HG03103 (cell line): ENCODE measurements at regions not wholly inside any gene's neighbourhood (a gene's known extent, or its start where the extent isn't known, plus 50 kb on each side); places are given as distances from the start of the nearest gene placed in this dataset.
"Not testable (repeated sequence)": the region's sequence is repeated elsewhere in the genome, so short reads cannot be mapped to it uniquely, and the experiment has no call there.

ENCODE experiments used
- ATAC-seq: cut with Tn5 transposase; IDR thresholded peaks from one replicate; pipeline ENCODE4 v1.9.1; 2021; ENCODE audit warnings: low read depth; ENCODE audit not compliant: unreplicated experiment

DNA sequence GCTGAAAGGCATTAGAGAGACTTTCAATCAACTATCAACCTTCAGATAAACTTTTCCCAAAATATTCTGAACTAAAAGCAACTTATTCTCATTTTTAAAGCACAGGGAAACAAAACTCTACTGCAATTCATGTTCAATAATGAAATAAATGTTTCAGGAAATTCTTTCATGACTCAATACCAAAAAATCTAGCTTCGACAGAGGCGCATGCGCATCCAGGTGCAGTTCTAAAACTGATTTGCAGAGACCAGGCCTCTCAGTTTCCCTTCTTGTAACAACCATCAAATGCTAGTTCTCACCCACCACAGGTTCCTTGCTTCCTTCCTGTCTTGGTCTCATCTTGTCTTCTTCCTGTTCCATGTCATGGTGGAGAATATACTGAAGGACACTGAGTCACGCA lies 55.3 kb upstream of the NRBF2 start:
- ATAC-seq = no peak

GRCh38 chr10:63072951-63073350 lies 60.2 kb upstream of the NRBF2 start:
- ATAC-seq = no peak

- no peak for ATAC-seq
Measured at GRCh38 chr10:63071145-63071544, 62.0 kb upstream of the NRBF2 start.

- no peak for ATAC-seq
Measured at GRCh38 chr10:63069318-63069717, 63.8 kb upstream of the NRBF2 start.

- ATAC-seq = no peak
Measured at GRCh38 chr10:63068246-63068645, 64.9 kb upstream of the NRBF2 start.

DNA sequence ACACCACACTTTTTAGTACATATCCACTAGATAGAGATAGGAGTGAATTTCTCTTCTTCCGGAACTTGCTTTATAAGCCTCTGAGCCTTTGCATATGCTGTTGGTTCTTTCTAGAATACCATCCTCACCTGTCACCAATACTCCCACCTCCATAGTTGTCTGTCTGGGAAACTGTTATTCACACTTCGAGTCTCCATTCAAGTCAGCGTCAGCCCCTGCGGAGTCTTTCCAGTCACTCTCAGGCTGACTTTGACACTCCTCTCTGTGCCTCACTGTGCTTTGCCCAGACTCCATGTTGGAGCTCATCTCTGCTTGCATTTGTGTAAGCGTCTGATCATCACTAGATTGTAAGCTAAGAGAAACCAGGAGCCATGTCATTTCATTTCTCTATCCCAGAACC lies 66.5 kb upstream of the NRBF2 start:
- ATAC-seq = no peak

DNA sequence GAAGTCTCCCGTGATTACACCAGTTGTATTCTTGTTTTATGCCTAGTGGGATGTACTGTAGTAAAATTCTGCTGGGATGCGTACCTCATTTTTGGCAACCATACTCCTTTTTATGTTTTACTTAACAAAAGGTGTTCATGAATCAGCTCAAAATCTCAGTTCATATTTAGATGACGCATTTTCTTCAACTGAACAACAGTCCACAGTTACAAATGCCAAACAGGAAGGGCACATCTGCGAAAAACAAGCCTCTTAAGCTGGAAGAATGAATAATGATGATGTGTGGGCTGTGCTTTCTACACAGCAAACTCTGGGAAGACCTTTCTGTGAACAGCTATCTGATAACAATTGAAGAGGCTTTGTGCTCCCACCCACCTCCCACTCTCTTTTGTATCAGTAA lies 68.4 kb upstream of the NRBF2 start:
- ATAC-seq = no peak

DNA sequence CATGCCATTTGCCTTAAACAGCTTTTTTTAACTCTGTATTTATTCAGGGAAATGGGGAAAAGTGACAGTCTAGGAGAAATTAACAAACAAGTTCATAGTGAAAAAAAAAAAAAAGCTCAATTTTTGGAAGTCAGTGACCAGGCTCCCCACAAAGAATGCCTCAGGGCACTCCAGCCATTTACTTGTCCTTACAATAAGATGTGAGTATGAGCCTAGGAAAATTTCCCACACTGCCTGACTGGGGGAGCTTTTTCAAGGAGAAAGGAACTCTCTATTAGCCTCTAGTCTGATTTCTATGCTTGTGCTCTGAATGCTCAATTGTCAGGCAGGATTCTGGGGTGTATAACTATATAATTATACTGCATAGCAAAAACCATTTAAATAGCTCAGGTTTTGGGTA lies 74.9 kb upstream of the NRBF2 start:
- ATAC-seq = no peak

- ATAC-seq = no peak
Measured at GRCh38 chr10:63057509-63057908, 75.6 kb upstream of the NRBF2 start.

DNA sequence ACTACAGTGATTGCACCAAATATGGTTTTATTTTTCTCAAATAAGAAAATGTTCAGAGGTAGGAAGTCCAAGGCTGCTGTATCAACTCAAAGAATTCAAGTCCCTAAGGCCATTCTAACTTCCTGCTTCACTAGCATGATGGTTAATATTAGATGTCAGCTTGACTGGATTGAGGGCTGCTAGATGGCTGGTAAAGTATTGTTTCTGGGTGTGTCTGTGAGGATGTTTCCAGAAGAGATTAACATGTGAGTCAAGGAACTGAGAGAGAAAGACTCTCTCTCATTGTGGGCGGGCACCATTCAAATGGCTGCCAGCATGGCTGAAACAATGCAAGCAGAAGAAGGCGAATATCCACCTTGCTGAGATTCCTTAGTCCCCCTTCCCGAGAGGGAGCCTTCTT lies 77.4 kb upstream of the NRBF2 start:
- no peak for ATAC-seq

- no peak for ATAC-seq
Measured at GRCh38 chr10:63054889-63055611, 78.1 kb upstream of the NRBF2 start.

DNA sequence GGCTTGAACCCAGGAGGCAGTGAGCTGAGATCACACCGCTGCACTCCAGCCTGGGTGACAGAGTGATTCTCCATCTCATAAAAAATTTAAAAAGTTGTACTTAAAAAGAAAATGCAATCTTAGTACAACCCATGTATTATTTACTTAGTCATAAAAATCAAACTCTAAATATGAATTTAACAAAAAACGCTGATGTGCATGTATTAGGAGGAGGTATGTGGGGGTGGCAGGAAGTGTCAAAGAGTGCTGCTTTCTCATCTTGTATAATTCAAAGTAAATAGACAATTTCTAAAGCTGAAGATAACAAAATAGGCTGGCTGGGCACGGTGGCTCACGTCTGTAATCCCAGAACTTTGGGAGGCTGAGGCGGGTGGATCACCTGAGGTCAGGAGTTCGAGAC lies 81.0 kb upstream of the NRBF2 start:
- ATAC-seq = no peak

- ATAC-seq = no peak
Measured at GRCh38 chr10:63042256-63042655, 90.9 kb upstream of the NRBF2 start.

DNA sequence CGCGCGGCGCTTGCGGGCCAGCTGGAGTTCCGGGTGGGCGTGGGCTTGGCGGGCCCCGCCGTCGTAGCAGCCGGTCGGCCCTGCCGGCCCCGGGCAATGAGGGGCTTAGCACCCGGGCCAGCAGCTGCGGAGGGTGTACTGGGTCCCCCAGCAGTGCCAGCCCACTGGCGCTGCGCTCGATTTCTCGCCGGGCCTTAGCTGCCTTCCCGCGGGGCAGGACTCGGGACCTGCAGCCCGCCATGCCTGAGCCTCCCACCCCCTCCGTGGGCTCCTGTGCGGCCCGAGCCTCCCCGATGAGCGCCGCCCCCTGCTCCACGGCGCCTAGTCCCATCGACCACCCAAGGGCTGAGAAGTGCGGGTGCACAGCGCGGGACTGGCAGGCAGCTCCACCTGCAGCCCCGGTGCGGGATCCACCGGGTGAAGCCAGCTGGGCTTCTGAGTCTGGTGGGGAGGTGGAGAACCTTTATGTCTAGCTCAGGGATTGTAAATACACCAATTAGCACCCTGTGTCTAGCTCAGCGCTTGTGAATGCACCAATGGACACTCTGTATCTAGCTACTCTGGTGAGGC lies 99.4 kb upstream of the NRBF2 start:
- ATAC-seq = not testable (repeated sequence)

GRCh38 chr10:63030536-63030935 lies 102.6 kb upstream of the NRBF2 start:
- ATAC-seq = no peak

DNA sequence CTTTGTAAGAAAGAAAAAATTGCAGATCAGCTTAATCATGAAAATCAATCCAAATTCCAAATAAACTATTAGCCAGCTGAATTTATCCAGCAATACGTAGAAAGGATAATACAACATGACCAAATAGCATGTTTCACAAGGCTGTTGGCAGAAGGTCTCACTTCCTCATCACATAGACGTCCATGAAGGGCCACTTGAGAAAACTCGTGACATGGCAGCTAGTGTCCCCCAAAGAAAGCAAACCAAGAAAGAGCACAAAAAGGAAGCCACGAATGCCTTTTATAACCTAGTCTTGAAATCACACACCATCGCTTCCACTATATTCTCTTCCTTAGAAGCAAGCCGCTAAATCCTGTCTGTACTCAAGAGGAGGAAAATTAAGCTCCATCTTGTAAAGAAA lies 105.6 kb upstream of the NRBF2 start:
- no peak for ATAC-seq

- no peak for ATAC-seq
Measured at GRCh38 chr10:63021225-63021624, 111.9 kb upstream of the NRBF2 start.

- ATAC-seq = no peak
Measured at GRCh38 chr10:63013755-63014154, 119.4 kb upstream of the NRBF2 start.

GRCh38 chr10:63012623-63013022 lies 120.5 kb upstream of the NRBF2 start:
- no peak for ATAC-seq

GRCh38 chr10:63010203-63010602 lies 122.9 kb upstream of the NRBF2 start:
- no peak for ATAC-seq

DNA sequence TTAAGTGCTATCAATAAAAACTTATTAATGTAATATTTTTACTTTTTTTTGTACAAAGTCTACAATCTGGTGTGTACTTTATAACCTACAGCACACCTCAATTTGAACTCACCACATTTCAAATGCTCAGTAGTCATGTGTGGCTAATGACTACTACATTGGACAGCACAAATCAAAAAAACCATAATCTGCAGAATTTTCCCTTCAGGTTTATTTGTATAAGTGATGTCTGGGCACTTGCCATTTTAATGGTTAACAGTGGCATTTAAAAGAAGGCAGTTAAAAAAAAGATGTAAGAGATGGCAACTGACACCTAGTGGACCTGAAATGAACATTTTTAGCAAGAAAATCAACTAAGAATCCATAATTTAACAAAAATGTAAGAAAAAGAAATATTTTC lies 124.6 kb upstream of the NRBF2 start:
- ATAC-seq = no peak

GRCh38 chr10:63007112-63007511 lies 126.0 kb upstream of the NRBF2 start:
- ATAC-seq = no peak

DNA sequence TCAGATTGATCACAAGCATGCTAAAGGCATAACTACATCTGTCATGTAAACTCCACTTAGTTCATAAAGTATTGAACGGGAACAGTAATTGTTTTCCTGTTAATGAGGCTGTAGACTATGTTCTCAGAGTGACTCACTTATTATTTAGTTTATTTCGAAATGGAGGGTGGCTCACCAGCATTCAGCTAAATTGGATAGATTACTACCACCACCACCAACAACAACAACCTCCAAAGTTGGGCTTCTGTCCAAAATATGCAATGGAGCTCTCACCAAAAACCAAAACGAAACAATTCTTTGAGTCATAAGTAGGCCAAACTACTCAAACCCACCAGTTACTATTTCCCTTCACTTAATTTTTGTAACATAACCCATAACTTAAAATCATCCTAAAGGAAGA lies 127.9 kb upstream of the NRBF2 start:
- no peak for ATAC-seq
